ENCODE measurements at regions not wholly inside any gene's neighbourhood (a gene's known extent, or its start where the extent isn't known, plus 50 kb on each side); places are given as distances from the start of the nearest gene placed in this dataset.
"Not testable (repeated sequence)": the region's sequence is repeated elsewhere in the genome, so short reads cannot be mapped to it uniquely, and the experiment has no call there.

- 93% methylated on average over 3 of the region's 3 CpGs for WGBS (ENCODE audit: insufficient coverage)
- DNase-seq = no peak
- Histone ChIP-seq H3K27ac (ENCODE audit: insufficient read depth in 1 of 2, low read depth in 1 of 2, low read length in 2 of 2, poor library complexity in 1 of 2, severe bottlenecking in 2 of 2) (no peak overlapping the region), H3K4me3 (ENCODE audit: control insufficient read depth in 1 of 7, extremely low read depth in 1 of 7, insufficient read depth in 4 of 7, low read depth in 2 of 7, low read length in 6 of 7) (no peak overlapping the region), H3K27me3 (replicated peaks in 2 of 5; ENCODE audit: control insufficient read depth in 4 of 5, insufficient read depth in 5 of 5, low read length in 4 of 5) (no peaks in the 10 kb centered on the region), H3K36me3 (ENCODE audit: control insufficient read depth in 4 of 4, insufficient read depth in 4 of 4, low read length in 3 of 4) (no peaks in the 10 kb centered on the region), H3K4me1 (ENCODE audit: control extremely low read depth in 1 of 4, control insufficient read depth in 4 of 4, insufficient read depth in 4 of 4, low read length in 3 of 4) (no peaks in the 10 kb centered on the region), H3K9me3 (ENCODE audit: control extremely low read depth in 1 of 5, control insufficient read depth in 4 of 5, insufficient read depth in 2 of 5, low read depth in 1 of 5, low read length in 4 of 5) (no peaks in the 10 kb centered on the region)
- POLR2A ChIA-PET = no interaction called here
- CTCF ChIA-PET = no interaction called here
Measured at GRCh38 chrX:7614616-7615015, 228.4 kb upstream of the VCX start.

GRCh38 chrX:7608625-7609024 lies 234.3 kb upstream of the VCX start:
- H3K4me1 ChIP-seq (ENCODE audit: control extremely low read depth in 1 of 4, control insufficient read depth in 4 of 4, insufficient read depth in 4 of 4, low read length in 3 of 4); H3K36me3 ChIP-seq (ENCODE audit: control insufficient read depth in 4 of 4, insufficient read depth in 4 of 4, low read length in 3 of 4); H3K9me3 ChIP-seq (ENCODE audit: control extremely low read depth in 1 of 5, control insufficient read depth in 4 of 5, insufficient read depth in 2 of 5, low read depth in 1 of 5, low read length in 4 of 5); CTCF ChIA-PET; POLR2A ChIA-PET; H3K27me3 ChIP-seq (replicated peaks in 2 of 5; ENCODE audit: control insufficient read depth in 4 of 5, insufficient read depth in 5 of 5, low read length in 4 of 5); DNase-seq; H3K27ac ChIP-seq (ENCODE audit: insufficient read depth in 1 of 2, low read depth in 1 of 2, low read length in 2 of 2, poor library complexity in 1 of 2, severe bottlenecking in 2 of 2); H3K4me3 ChIP-seq (ENCODE audit: control insufficient read depth in 1 of 7, extremely low read depth in 1 of 7, insufficient read depth in 4 of 7, low read depth in 2 of 7, low read length in 6 of 7): not testable (repeated sequence)
- 93% methylated on average over 6 of the region's 29 CpGs for WGBS (ENCODE audit: insufficient coverage)

GRCh38 chrX:7606039-7606652 lies 236.8 kb upstream of the VCX start:
- no peak for DNase-seq
- WGBS (ENCODE audit: insufficient coverage) = no CpG with 5 or more reads among the region's 7 CpGs
- no peaks in the 10 kb centered on the region for H3K4me1 ChIP-seq (ENCODE audit: control extremely low read depth in 1 of 4, control insufficient read depth in 4 of 4, insufficient read depth in 4 of 4, low read length in 3 of 4)
- H3K27me3 ChIP-seq (replicated peaks in 2 of 5; ENCODE audit: control insufficient read depth in 4 of 5, insufficient read depth in 5 of 5, low read length in 4 of 5) = no peaks in the 10 kb centered on the region
- H3K4me3 ChIP-seq (ENCODE audit: control insufficient read depth in 1 of 7, extremely low read depth in 1 of 7, insufficient read depth in 4 of 7, low read depth in 2 of 7, low read length in 6 of 7) = no peak overlapping the region
- H3K36me3 ChIP-seq (ENCODE audit: control insufficient read depth in 4 of 4, insufficient read depth in 4 of 4, low read length in 3 of 4) = no peaks in the 10 kb centered on the region
- ChIA-PET CTCF (no interaction called here), POLR2A (no interaction called here)
- peaks cover 0 to 4% (median 0%) of the 10 kb centered on the region in 5 experiments for H3K9me3 ChIP-seq (ENCODE audit: control extremely low read depth in 1 of 5, control insufficient read depth in 4 of 5, insufficient read depth in 2 of 5, low read depth in 1 of 5, low read length in 4 of 5)
- no peak overlapping the region for H3K27ac ChIP-seq (ENCODE audit: insufficient read depth in 1 of 2, low read depth in 1 of 2, low read length in 2 of 2, poor library complexity in 1 of 2, severe bottlenecking in 2 of 2)

- Histone ChIP-seq H3K27me3 (replicated peaks in 2 of 5; ENCODE audit: control insufficient read depth in 4 of 5, insufficient read depth in 5 of 5, low read length in 4 of 5) (no peaks in the 10 kb centered on the region), H3K36me3 (ENCODE audit: control insufficient read depth in 4 of 4, insufficient read depth in 4 of 4, low read length in 3 of 4) (no peaks in the 10 kb centered on the region), H3K9me3 (ENCODE audit: control extremely low read depth in 1 of 5, control insufficient read depth in 4 of 5, insufficient read depth in 2 of 5, low read depth in 1 of 5, low read length in 4 of 5) (peaks cover 0 to 4% (median 0%) of the 10 kb centered on the region in 5 experiments), H3K4me3 (ENCODE audit: control insufficient read depth in 1 of 7, extremely low read depth in 1 of 7, insufficient read depth in 4 of 7, low read depth in 2 of 7, low read length in 6 of 7) (no peak overlapping the region), H3K27ac (ENCODE audit: insufficient read depth in 1 of 2, low read depth in 1 of 2, low read length in 2 of 2, poor library complexity in 1 of 2, severe bottlenecking in 2 of 2) (no peak overlapping the region), H3K4me1 (ENCODE audit: control extremely low read depth in 1 of 4, control insufficient read depth in 4 of 4, insufficient read depth in 4 of 4, low read length in 3 of 4) (no peaks in the 10 kb centered on the region)
- WGBS (ENCODE audit: insufficient coverage) = 100% methylated on average over 1 of the region's 2 CpGs
- ChIA-PET POLR2A (no interaction called here), CTCF (no interaction called here)
- DNase-seq = no peak
Measured at GRCh38 chrX:7603387-7603786, 239.6 kb upstream of the VCX start.

GRCh38 chrX:7596822-7597221 lies 246.1 kb upstream of the VCX start:
- H3K27ac ChIP-seq (ENCODE audit: insufficient read depth in 1 of 2, low read depth in 1 of 2, low read length in 2 of 2, poor library complexity in 1 of 2, severe bottlenecking in 2 of 2) = no peak overlapping the region
- DNase-seq = no peak
- no peaks in the 10 kb centered on the region for H3K27me3 ChIP-seq (replicated peaks in 2 of 5; ENCODE audit: control insufficient read depth in 4 of 5, insufficient read depth in 5 of 5, low read length in 4 of 5)
- WGBS (ENCODE audit: insufficient coverage) = 100% methylated on average over 1 of the region's 2 CpGs
- ChIA-PET POLR2A (no interaction called here), CTCF (no interaction called here)
- no peaks in the 10 kb centered on the region for H3K36me3 ChIP-seq (ENCODE audit: control insufficient read depth in 4 of 4, insufficient read depth in 4 of 4, low read length in 3 of 4)
- no peak overlapping the region for H3K4me3 ChIP-seq (ENCODE audit: control insufficient read depth in 1 of 7, extremely low read depth in 1 of 7, insufficient read depth in 4 of 7, low read depth in 2 of 7, low read length in 6 of 7)
- peaks cover 0 to 4% (median 0%) of the 10 kb centered on the region in 5 experiments for H3K9me3 ChIP-seq (ENCODE audit: control extremely low read depth in 1 of 5, control insufficient read depth in 4 of 5, insufficient read depth in 2 of 5, low read depth in 1 of 5, low read length in 4 of 5)
- H3K4me1 ChIP-seq (ENCODE audit: control extremely low read depth in 1 of 4, control insufficient read depth in 4 of 4, insufficient read depth in 4 of 4, low read length in 3 of 4) = no peaks in the 10 kb centered on the region

GRCh38 chrX:7593370-7593769 lies 249.6 kb upstream of the VCX start:
- 97% methylated on average over 24 of the region's 28 CpGs for WGBS (ENCODE audit: insufficient coverage)
- H3K36me3 ChIP-seq (ENCODE audit: control insufficient read depth in 4 of 4, insufficient read depth in 4 of 4, low read length in 3 of 4); CTCF ChIA-PET; H3K4me1 ChIP-seq (ENCODE audit: control extremely low read depth in 1 of 4, control insufficient read depth in 4 of 4, insufficient read depth in 4 of 4, low read length in 3 of 4); H3K27me3 ChIP-seq (replicated peaks in 2 of 5; ENCODE audit: control insufficient read depth in 4 of 5, insufficient read depth in 5 of 5, low read length in 4 of 5); H3K4me3 ChIP-seq (ENCODE audit: control insufficient read depth in 1 of 7, extremely low read depth in 1 of 7, insufficient read depth in 4 of 7, low read depth in 2 of 7, low read length in 6 of 7); H3K27ac ChIP-seq (ENCODE audit: insufficient read depth in 1 of 2, low read depth in 1 of 2, low read length in 2 of 2, poor library complexity in 1 of 2, severe bottlenecking in 2 of 2); DNase-seq; H3K9me3 ChIP-seq (ENCODE audit: control extremely low read depth in 1 of 5, control insufficient read depth in 4 of 5, insufficient read depth in 2 of 5, low read depth in 1 of 5, low read length in 4 of 5); POLR2A ChIA-PET: not testable (repeated sequence)

- no peak overlapping the region for H3K4me3 ChIP-seq (ENCODE audit: control insufficient read depth in 1 of 7, extremely low read depth in 1 of 7, insufficient read depth in 4 of 7, low read depth in 2 of 7, low read length in 6 of 7)
- peak in 2 of 3 donors; percentile 6 to 7 for DNase-seq
- no peaks in the 10 kb centered on the region for H3K36me3 ChIP-seq (ENCODE audit: control insufficient read depth in 4 of 4, insufficient read depth in 4 of 4, low read length in 3 of 4)
- POLR2A ChIA-PET = no interaction called here
- no peaks in the 10 kb centered on the region for H3K27me3 ChIP-seq (replicated peaks in 2 of 5; ENCODE audit: control insufficient read depth in 4 of 5, insufficient read depth in 5 of 5, low read length in 4 of 5)
- no peak overlapping the region for H3K27ac ChIP-seq (ENCODE audit: insufficient read depth in 1 of 2, low read depth in 1 of 2, low read length in 2 of 2, poor library complexity in 1 of 2, severe bottlenecking in 2 of 2)
- no CpG with 5 or more reads among the region's 2 CpGs for WGBS (ENCODE audit: insufficient coverage)
- H3K4me1 ChIP-seq (ENCODE audit: control extremely low read depth in 1 of 4, control insufficient read depth in 4 of 4, insufficient read depth in 4 of 4, low read length in 3 of 4) = no peaks in the 10 kb centered on the region
- CTCF ChIA-PET = no interaction called here
- H3K9me3 ChIP-seq (ENCODE audit: control extremely low read depth in 1 of 5, control insufficient read depth in 4 of 5, insufficient read depth in 2 of 5, low read depth in 1 of 5, low read length in 4 of 5) = no peaks in the 10 kb centered on the region
Measured at GRCh38 chrX:7586126-7586525, 256.8 kb upstream of the VCX start.

Data from common myeloid progenitor, CD34-positive (primary cell).